ENCODE measurements at regions not wholly inside any gene's neighbourhood (a gene's known extent, or its start where the extent isn't known, plus 50 kb on each side); places are given as distances from the start of the nearest gene placed in this dataset.

GRCh38 chr22:48834404-48834803 is 993.3 kb downstream of the BRD1 start:
- TF ChIP-seq CTCF (tag by site-specific recombination; IDR thresholded peaks at IDR 0.05) (no peak), ZNF274 (IDR thresholded peaks at IDR 0.05; ENCODE audit: low read length) (no peak), ZNF274 (tag by site-specific recombination; IDR thresholded peaks at IDR 0.05; ENCODE audit: borderline replicate concordance) (no peak)
